ENCODE measurements at regions not wholly inside any gene's neighbourhood (a gene's known extent, or its start where the extent isn't known, plus 50 kb on each side); places are given as distances from the start of the nearest gene placed in this dataset.

- no peak for DNase-seq (ENCODE audit: low spot score)
Measured at GRCh38 chr6:95243053-95243452, 334.3 kb upstream of the MANEA start.

GRCh38 chr6:95244751-95245150 is 332.6 kb upstream of the MANEA start:
- no peak for DNase-seq (ENCODE audit: low spot score)

GRCh38 chr6:95248499-95248898 is 328.8 kb upstream of the MANEA start:
- no peak for DNase-seq (ENCODE audit: low spot score)

GRCh38 chr6:95249175-95249574 is 328.2 kb upstream of the MANEA start:
- peak; percentile 9 for DNase-seq (ENCODE audit: low spot score)

- no peak for DNase-seq (ENCODE audit: low spot score)
Measured at GRCh38 chr6:95249661-95250060, 327.7 kb upstream of the MANEA start.

- DNase-seq (ENCODE audit: low spot score): no peak
Measured at GRCh38 chr6:95263840-95264239, 313.5 kb upstream of the MANEA start.

- DNase-seq (ENCODE audit: low spot score): peak; percentile 6
Measured at GRCh38 chr6:95266537-95267258, 310.6 kb upstream of the MANEA start.

GRCh38 chr6:95274686-95275235 is 302.6 kb upstream of the MANEA start:
- DNase-seq (ENCODE audit: low spot score): no peak

GRCh38 chr6:95279616-95280015 is 297.7 kb upstream of the MANEA start:
- DNase-seq (ENCODE audit: low spot score): no peak

- peak; percentile 9 for DNase-seq (ENCODE audit: low spot score)
Measured at GRCh38 chr6:95280686-95281273, 296.6 kb upstream of the MANEA start.

- DNase-seq (ENCODE audit: low spot score): no peak
Measured at GRCh38 chr6:95285881-95286280, 291.5 kb upstream of the MANEA start.

- DNase-seq (ENCODE audit: low spot score): no peak
Measured at GRCh38 chr6:95286874-95287273, 290.5 kb upstream of the MANEA start.

- DNase-seq (ENCODE audit: low spot score): no peak
Measured at GRCh38 chr6:95288251-95288650, 289.1 kb upstream of the MANEA start.

GRCh38 chr6:95292011-95292410 is 285.3 kb upstream of the MANEA start:
- DNase-seq (ENCODE audit: low spot score): no peak

- DNase-seq (ENCODE audit: low spot score): no peak
Measured at GRCh38 chr6:95293257-95293656, 284.1 kb upstream of the MANEA start.

- no peak for DNase-seq (ENCODE audit: low spot score)
Measured at GRCh38 chr6:95294043-95294442, 283.3 kb upstream of the MANEA start.

GRCh38 chr6:95309545-95309944 is 267.8 kb upstream of the MANEA start:
- DNase-seq (ENCODE audit: low spot score): no peak

GRCh38 chr6:95318137-95318536 is 259.2 kb upstream of the MANEA start:
- no peak for DNase-seq (ENCODE audit: low spot score)

- no peak for DNase-seq (ENCODE audit: low spot score)
Measured at GRCh38 chr6:95321126-95321525, 256.2 kb upstream of the MANEA start.

GRCh38 chr6:95325916-95326315 is 251.4 kb upstream of the MANEA start:
- DNase-seq (ENCODE audit: low spot score): no peak

- no peak for DNase-seq (ENCODE audit: low spot score)
Measured at GRCh38 chr6:95328231-95328630, 249.1 kb upstream of the MANEA start.

- no peak for DNase-seq (ENCODE audit: low spot score)
Measured at GRCh38 chr6:95352064-95352795, 225.1 kb upstream of the MANEA start.

- no peak for DNase-seq (ENCODE audit: low spot score)
Measured at GRCh38 chr6:95354551-95354950, 222.8 kb upstream of the MANEA start.
